HG03025 (cell line): ENCODE measurements at regions not wholly inside any gene's neighbourhood (a gene's known extent, or its start where the extent isn't known, plus 50 kb on each side); places are given as distances from the start of the nearest gene placed in this dataset.
"Not testable (repeated sequence)": the region's sequence is repeated elsewhere in the genome, so short reads cannot be mapped to it uniquely, and the experiment has no call there.

Experiments
- ATAC-seq: cut with Tn5 transposase; IDR thresholded peaks from one replicate; pipeline ENCODE4 v1.9.1; 2021; ENCODE audit warnings: mild to moderate bottlenecking, moderate library complexity; ENCODE audit not compliant: unreplicated experiment, low FRiP score

- ATAC-seq, result no peak
These were observed 904.3 kb downstream of the DIAPH3 start for GRCh38 chr13:59259165-59260000.

DNA sequence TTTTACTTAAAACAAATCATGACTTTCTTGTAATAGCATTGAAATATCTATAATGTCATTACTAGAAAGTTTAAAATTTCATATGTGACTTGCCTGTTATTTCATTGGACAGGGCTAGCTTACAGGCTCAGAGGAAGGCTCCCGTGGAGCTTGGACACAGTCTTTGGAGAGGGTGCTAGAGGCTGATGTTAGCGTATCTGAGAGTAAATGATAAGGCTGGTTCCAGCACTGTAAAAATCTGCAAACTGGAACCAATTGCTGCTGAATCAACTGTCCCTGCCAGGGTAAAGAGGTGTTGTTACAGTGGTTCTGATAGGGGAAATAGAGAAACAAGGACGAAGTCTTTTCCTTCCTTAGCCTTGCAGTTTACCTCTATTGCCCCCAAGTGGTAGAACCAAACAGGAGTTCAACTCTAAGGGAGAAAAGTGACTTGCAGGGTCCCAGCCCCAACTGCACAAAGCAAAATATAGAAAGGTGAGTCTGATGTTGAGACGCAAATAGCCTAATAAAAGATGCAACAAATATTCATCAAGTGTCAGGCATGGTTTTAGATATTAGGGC is 901.7 kb downstream of the DIAPH3 start:
- no peak for ATAC-seq

- no peak for ATAC-seq
These were observed 900.2 kb downstream of the DIAPH3 start for GRCh38 chr13:59263531-59263930.

- ATAC-seq, result no peak
These were observed 897.2 kb downstream of the DIAPH3 start for GRCh38 chr13:59266478-59267063.

DNA sequence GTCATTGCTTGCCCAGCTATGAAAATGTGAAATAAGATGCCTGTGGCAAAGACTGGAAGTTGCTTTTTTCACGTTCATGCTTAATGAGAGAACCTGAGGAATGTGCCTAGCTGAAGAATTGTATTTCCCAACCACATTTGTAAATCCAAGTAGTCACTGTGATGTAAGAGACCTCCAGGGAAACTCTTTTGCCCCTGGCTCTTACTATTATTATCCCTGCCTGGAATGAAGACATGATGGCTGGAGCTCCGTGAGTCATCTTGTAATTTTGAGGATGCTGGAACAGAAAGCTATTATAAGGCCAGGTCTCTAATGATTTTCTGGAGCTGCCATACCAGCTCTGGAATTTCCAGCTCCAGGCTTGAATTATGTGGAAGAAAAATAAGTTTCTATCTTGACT is 894.3 kb downstream of the DIAPH3 start:
- no peak for ATAC-seq

DNA sequence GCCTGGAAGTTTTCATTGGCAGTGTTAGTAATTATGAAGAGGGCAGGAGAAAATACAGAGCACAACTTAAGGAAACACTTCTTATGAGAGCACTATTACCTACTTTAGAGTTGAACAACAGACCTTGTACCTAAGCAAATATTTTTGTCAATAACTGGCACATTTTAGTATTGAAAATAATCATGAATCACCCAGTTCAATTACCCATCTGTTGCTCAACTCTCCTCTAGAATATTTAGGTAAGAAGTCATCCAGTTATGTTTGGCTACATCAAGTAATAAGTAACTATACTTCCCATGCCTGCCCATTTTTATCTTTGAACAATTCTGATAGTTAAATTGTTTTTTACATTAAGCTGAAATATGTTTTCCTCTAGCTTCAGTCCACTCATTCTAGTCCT is 893.4 kb downstream of the DIAPH3 start:
- no peak for ATAC-seq

- peak; percentile 79 for ATAC-seq
These were observed 888.6 kb downstream of the DIAPH3 start for GRCh38 chr13:59274958-59275727.

- no peak for ATAC-seq
These were observed 887.3 kb downstream of the DIAPH3 start for GRCh38 chr13:59276436-59276835.

GRCh38 chr13:59277106-59277505 is 886.6 kb downstream of the DIAPH3 start:
- ATAC-seq, result no peak

- ATAC-seq, result no peak
These were observed 884.7 kb downstream of the DIAPH3 start for GRCh38 chr13:59279028-59279427.

GRCh38 chr13:59279576-59279975 is 884.2 kb downstream of the DIAPH3 start:
- no peak for ATAC-seq

- ATAC-seq, result no peak
These were observed 883.4 kb downstream of the DIAPH3 start for GRCh38 chr13:59280297-59280696.

GRCh38 chr13:59281453-59281852 is 882.3 kb downstream of the DIAPH3 start:
- ATAC-seq, result no peak

GRCh38 chr13:59292240-59292639 is 871.5 kb downstream of the DIAPH3 start:
- not testable (repeated sequence) for ATAC-seq

- no peak for ATAC-seq
These were observed 864.1 kb downstream of the DIAPH3 start for GRCh38 chr13:59299584-59299983.

GRCh38 chr13:59300355-59301173 is 863.2 kb downstream of the DIAPH3 start:
- no peak for ATAC-seq

DNA sequence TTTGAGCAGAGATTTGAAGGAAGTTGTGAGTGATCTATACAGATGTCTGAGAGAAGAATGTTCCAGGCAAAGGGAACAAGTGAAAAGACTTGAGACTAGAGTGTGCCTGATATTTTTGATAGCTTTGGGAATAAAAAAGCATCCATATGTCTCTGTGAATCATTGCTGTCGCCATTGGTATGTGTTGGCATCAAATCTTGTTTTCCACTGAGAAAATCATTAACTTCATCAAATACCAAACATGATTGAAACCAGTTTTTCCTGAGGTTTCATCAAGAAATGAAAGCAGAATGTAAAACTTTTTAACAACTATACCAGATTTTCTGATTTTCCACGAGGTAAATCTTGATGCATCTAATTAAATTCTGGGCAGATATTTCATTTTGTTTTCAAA is 862.6 kb downstream of the DIAPH3 start:
- no peak for ATAC-seq

DNA sequence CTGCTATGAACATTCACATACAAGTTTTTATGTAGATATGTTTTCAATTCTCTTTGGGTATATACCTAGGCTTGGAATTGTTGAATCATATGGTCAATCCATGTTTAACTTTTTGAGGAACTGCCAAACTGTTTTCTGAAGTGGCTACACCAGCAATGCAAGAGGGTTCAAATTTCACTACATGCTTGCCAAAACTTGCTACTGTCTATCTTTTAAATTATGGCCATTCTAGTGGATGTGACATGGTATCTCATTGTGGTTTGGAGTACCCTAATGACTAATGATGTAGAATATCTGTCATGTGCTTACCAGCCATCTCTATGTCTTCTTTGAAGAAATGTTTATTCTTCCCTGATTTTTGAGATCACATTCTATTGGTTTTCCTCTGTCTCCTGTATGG is 860.3 kb downstream of the DIAPH3 start:
- no peak for ATAC-seq

GRCh38 chr13:59304596-59304995 is 859.1 kb downstream of the DIAPH3 start:
- no peak for ATAC-seq

GRCh38 chr13:59305896-59306295 is 857.8 kb downstream of the DIAPH3 start:
- no peak for ATAC-seq
